Activated CD8-positive, alpha-beta T cell treated with anti-CD3 and anti-CD28 coated beads for 36 hours (primary cell): ENCODE measurements at regions not wholly inside any gene's neighbourhood (a gene's known extent, or its start where the extent isn't known, plus 50 kb on each side); places are given as distances from the start of the nearest gene placed in this dataset.

Experiments used
- ATAC-seq: fragments of 200-7000 bp; cut with Tn5 transposase; one replicate; pipeline ENCODE4 v1.10.0; 2021; ENCODE audit warnings: mild to moderate bottlenecking, moderate library complexity
- CTCF ChIA-PET: fragments of 350-600 bp; sonication (Branson Sonifier 250); formaldehyde crosslinking; loops from one replicate; lab custom pipeline; 2021; ENCODE audit warnings: antibody characterized with exemption; lab: Charles Lee
- POLR2A ChIA-PET: fragments of 350-600 bp; sonication (Branson Sonifier 250); formaldehyde crosslinking; loops from one replicate; lab custom pipeline; 2021; ENCODE audit warnings: antibody characterized with exemption; lab: Charles Lee
- DNase-seq: peaks from one replicate; pipeline ENCODE4 v3.0.0-alpha.2; 2020
- H3K27ac Mint-ChIP-seq: one replicate; pipeline ENCODE4 v1.8.0; 2021; ENCODE audit warnings: mild to moderate bottlenecking, mixed read lengths
- H3K27me3 Mint-ChIP-seq: one replicate; pipeline ENCODE4 v1.8.0; 2021; ENCODE audit warnings: mixed read lengths
- H3K36me3 Mint-ChIP-seq: one replicate; pipeline ENCODE4 v1.8.0; 2021; ENCODE audit warnings: low read depth, mixed read lengths
- H3K4me1 Mint-ChIP-seq: one replicate; pipeline ENCODE4 v1.8.0; 2021; ENCODE audit warnings: low read depth, mixed read lengths
- H3K4me3 Mint-ChIP-seq: one replicate; pipeline ENCODE4 v1.8.0; 2021; ENCODE audit warnings: mild to moderate bottlenecking, moderate library complexity, mixed read lengths
- H3K9me3 Mint-ChIP-seq: one replicate; pipeline ENCODE4 v1.8.0; 2021; ENCODE audit warnings: mixed read lengths
- intact Hi-C: fragments of 100-400 bp; cut with micrococcal nuclease; formaldehyde crosslinking; loops from one replicate; pipeline ENCODE4 v1.10.0; 2022
- TF ChIP-seq, protein P1 (sequence below): fragments of 200-600 bp; IDR thresholded peaks from one replicate; pipeline ENCODE4 v1.8.0; 2022; ENCODE audit warnings: antibody characterized with exemption, mild to moderate bottlenecking

DNA sequence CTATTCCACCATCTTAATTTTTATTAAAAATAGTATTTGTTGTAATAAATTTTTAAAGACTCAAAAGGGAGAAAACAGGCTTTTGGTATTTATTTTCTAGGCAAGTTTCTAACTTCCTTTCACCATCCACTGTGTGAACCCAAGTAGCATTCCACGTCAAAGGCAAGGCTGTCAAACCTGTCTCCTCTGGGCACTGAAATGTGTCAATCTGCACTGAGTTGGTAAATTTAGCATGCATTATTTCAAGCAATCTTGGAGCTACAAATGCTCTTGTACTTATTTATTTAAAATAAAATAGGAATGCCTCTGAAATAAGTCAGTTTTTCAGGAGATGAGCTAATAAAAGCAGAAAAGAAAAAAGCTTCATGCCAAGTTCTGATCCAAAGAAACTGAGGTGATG is 130.9 kb upstream of the CNTNAP5 start:
- H3K36me3 Mint-ChIP-seq, result no peaks in the 10 kb centered on the region
- DNase-seq (no peak), ATAC-seq (no peak)
- no peak overlapping the region for H3K27ac Mint-ChIP-seq
- peaks cover 20% of the 10 kb centered on the region for H3K9me3 Mint-ChIP-seq
- H3K4me1 Mint-ChIP-seq, result no peaks in the 10 kb centered on the region
- ChIA-PET POLR2A (no interaction called here), CTCF (no interaction called here)
- TF ChIP-seq, protein P1, sequence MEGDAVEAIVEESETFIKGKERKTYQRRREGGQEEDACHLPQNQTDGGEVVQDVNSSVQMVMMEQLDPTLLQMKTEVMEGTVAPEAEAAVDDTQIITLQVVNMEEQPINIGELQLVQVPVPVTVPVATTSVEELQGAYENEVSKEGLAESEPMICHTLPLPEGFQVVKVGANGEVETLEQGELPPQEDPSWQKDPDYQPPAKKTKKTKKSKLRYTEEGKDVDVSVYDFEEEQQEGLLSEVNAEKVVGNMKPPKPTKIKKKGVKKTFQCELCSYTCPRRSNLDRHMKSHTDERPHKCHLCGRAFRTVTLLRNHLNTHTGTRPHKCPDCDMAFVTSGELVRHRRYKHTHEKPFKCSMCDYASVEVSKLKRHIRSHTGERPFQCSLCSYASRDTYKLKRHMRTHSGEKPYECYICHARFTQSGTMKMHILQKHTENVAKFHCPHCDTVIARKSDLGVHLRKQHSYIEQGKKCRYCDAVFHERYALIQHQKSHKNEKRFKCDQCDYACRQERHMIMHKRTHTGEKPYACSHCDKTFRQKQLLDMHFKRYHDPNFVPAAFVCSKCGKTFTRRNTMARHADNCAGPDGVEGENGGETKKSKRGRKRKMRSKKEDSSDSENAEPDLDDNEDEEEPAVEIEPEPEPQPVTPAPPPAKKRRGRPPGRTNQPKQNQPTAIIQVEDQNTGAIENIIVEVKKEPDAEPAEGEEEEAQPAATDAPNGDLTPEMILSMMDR, result no peak
- H3K27me3 Mint-ChIP-seq, result no peaks in the 10 kb centered on the region
- no peak overlapping the region for H3K4me3 Mint-ChIP-seq
- intact Hi-C loops, result no loop called here

DNA sequence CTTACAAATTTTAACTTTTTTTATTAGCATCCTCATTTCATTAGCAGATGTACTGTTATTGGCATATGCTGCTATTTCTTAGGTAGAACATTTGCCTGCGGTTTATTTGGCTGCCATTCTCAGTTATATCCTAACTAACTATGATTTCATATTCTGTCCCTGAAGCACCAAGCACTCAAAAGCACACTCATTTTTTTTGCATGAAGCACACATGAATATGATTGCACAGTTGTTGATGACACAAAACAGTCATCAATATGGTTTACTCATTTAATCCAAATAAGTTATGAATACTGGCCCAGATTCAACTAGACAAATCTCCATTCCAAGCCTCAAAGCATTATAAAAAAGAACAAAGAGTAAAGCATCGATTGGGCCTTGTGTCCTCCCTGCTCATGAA is 129.4 kb upstream of the CNTNAP5 start:
- Mint-ChIP-seq H3K27me3 (no peaks in the 10 kb centered on the region), H3K36me3 (no peaks in the 10 kb centered on the region), H3K4me1 (no peaks in the 10 kb centered on the region), H3K9me3 (peaks cover 10% of the 10 kb centered on the region), H3K27ac (no peak overlapping the region), H3K4me3 (no peak overlapping the region)
- TF ChIP-seq, protein P1, result no peak
- intact Hi-C loops, result no loop called here
- ATAC-seq (no peak), DNase-seq (no peak)
- ChIA-PET CTCF (no interaction called here), POLR2A (no interaction called here)

DNA sequence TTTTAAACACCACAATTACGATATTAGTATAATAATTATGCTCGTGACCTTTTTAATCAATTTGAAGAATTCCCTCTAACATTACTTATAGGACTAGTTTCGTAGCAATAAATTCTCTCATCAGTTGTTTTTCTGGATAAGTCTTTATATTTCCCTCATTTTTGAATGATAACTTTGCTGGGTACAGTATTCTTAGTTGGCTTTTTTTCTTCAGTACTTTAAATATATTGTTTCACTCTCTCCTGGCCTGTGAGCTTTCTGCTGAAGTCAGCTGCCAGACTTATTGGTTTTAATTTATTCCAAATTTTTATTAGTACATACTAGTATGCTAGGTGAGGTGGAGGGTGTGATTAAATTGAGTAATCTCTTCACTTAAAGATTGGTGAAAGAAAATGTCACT is 123.8 kb upstream of the CNTNAP5 start:
- DNase-seq (no peak), ATAC-seq (no peak)
- TF ChIP-seq, protein P1, result no peak
- H3K27me3 Mint-ChIP-seq, result no peaks in the 10 kb centered on the region
- H3K36me3 Mint-ChIP-seq, result no peaks in the 10 kb centered on the region
- no peaks in the 10 kb centered on the region for H3K4me1 Mint-ChIP-seq
- H3K4me3 Mint-ChIP-seq, result no peak overlapping the region
- intact Hi-C loops, result no loop called here
- CTCF ChIA-PET, result no interaction called here
- H3K9me3 Mint-ChIP-seq, result peaks cover 6% of the 10 kb centered on the region
- POLR2A ChIA-PET, result no interaction called here
- no peak overlapping the region for H3K27ac Mint-ChIP-seq

DNA sequence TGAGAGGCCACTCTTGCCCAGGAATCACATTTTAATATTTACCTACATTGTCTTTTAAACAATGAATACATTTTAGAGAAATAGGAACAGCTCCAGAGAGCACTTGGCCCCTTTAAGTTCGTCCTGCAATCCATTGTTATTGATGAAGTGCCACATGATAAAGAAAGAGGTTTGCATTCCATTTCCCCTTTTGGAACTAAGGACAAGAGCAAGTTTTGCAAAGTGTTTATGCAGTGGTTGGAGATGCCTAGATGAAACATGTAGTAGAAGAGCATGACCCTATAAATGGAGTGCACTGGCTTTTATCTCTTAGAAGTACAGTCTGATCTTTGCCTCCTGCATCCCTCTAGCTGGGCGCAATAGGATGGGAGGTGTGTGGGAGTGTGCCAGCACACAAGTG is 118.7 kb upstream of the CNTNAP5 start:
- DNase-seq, result no peak
- Mint-ChIP-seq H3K4me1 (no peaks in the 10 kb centered on the region), H3K27me3 (no peaks in the 10 kb centered on the region), H3K27ac (no peak overlapping the region), H3K4me3 (no peak overlapping the region), H3K36me3 (no peaks in the 10 kb centered on the region), H3K9me3 (peaks cover 5% of the 10 kb centered on the region)
- intact Hi-C loops, result no loop called here
- ChIA-PET POLR2A (interaction anchor here (0.6 kb wide), 1 partner anchor 1980 kb away, joined by 3 read pairs; no protein-coding TSS in a partner anchor), CTCF (no interaction called here)
- TF ChIP-seq, protein P1, result no peak
- ATAC-seq, result no peak

DNA sequence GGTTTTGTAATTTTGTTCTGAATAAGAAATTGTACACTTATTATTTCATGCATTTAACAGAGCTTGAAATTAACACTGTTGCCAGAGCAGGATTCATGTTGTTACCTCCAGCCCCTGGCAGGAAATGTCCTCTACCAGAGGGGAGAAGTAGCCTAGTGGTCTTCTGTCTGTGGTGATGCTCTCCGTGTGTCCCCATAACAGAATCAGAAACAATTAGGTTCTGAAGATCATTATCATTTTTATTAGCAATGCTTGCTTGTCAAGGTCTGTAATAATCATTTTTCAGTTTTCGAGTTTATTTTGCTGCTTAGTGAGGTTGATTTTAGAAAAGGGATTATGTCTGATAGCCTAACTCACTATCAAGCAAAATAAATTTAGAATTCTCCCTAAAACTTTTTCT is 116.6 kb upstream of the CNTNAP5 start:
- Mint-ChIP-seq H3K27ac (no peak overlapping the region), H3K27me3 (no peaks in the 10 kb centered on the region), H3K9me3 (peaks cover 5% of the 10 kb centered on the region), H3K36me3 (no peaks in the 10 kb centered on the region), H3K4me1 (no peaks in the 10 kb centered on the region), H3K4me3 (no peak overlapping the region)
- TF ChIP-seq, protein P1, result no peak
- DNase-seq, result no peak
- ChIA-PET POLR2A (no interaction called here), CTCF (no interaction called here)
- intact Hi-C loops, result no loop called here
- ATAC-seq, result no peak
